ENCODE measurements at regions not wholly inside any gene's neighbourhood (a gene's known extent, or its start where the extent isn't known, plus 50 kb on each side); places are given as distances from the start of the nearest gene placed in this dataset.
"Not testable (repeated sequence)": the region's sequence is repeated elsewhere in the genome, so short reads cannot be mapped to it uniquely, and the experiment has no call there.

DNA sequence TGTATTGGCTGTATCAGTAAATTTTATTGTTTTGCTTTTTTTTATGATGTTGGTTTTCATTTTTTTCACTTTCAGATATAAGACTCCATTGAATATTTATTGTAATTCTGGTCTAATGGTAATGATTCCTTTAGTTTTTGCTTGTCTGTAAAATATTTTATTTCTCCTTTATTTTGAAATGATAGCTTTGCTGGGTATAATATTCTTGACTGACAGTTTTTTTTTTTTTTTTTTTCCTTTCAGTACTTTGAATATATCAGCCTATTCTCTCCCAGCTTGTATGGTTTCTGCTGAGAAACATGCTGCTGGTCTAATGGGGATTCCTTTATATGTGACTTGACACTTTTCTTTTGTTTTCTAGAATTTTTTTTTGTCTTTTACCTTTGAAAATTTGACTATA, 195.1 kb upstream of the SLC38A2 start:
- DNase-seq, result no peak

DNA sequence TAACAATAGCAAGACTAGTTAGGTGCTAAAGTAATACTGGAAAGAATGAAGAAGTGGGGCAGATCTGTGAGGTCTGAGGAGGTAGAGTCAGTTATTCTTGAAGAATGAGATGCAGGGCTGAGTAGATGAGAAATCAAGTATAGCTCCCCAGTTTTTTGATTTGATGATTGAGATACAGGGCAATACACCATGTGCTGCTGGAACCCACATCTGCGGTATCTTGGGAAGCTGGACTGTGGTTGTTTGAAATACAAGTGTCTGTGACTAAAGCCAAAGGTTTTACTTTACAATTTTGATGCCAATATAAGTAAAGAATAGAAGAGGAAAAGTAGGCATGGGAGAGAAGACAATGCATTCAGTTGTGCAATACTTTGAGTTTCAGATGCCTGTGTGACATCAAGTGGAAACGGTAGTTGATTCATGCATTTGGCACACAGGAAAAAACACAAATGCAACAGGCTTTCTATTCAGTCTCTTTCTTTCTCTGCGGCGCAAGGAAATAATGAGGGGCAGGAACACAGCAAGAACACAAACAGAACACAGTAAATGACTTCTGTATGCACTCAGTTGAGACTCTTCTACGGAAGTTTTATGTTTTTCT, 190.2 kb upstream of the SLC38A2 start:
- no peak for DNase-seq

DNA sequence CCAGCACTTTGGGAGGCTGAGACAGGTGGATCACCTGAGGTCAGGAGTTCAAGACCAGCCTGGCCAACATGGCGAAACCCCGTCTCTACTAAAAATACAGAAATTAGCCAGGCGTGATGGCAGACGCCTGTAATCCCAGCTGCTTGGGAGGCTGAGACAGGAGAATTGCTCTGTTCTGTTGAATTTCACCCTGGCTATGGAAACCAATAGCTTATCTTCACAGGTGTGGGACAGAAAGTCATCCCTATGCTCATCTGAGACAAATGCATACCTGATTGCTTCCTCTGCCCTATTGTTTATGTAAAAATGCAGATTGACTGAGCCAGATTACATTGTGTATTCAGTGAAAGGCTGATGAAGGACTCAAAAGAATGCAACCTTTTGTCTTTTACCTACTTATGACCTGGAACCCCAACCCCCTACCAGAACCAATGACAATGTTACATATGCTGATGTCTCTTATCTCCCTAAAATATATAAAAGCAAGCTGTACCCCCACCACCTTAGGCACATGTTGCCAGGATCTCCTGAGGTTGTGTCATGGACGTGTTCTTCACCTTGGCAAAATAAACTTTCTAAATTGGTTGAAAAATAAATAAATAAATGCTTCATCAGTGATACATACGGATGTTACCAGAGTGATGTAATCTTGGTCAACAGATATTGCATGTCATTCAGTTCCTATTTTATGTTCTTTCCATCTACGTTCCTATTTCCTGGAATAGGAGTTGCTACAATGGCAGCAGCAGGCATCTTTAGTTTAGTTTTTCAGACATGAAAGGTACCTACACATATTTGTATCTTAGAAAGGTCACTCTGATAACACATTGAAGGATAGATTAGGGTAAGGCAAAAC, 189.4 kb upstream of the SLC38A2 start:
- not testable (repeated sequence) for DNase-seq

DNA sequence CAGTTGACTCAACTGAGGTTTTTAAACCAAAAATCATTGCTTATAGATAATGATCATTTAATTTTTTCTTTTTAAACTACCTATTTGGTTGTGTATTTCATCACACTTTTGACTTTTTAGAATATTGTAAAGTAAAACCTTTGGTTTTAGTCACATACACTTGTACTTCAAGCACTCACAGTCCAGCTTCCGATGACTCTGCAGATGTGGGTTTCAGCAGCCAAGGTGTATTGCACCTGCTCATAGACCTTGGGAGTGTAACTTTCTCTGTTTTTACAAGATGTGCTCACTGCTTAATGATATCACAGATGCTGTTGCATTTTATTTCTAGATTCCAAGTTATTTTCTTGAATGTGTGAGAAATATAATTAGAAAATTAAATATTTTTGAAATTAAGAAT, 188.3 kb upstream of the SLC38A2 start:
- no peak for DNase-seq

DNA sequence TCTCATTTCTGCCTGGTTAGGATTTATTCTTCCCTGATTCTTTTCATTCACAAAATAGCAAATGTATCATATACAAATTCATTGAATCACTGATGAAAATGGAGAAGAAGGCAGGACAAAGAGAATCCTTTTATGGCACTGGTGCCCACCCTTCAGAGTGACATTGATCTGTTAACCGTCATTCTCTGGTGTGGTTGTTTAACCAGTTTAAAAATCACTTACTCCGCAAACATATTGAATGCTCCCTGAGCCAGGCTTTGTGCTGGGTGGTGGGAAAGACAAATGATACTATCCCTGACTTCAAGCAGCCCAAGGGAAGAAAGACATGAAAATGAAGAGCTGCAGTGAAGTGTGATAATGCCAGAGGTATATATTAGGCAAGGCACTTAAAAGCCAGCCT, 187.5 kb upstream of the SLC38A2 start:
- no peak for DNase-seq

DNA sequence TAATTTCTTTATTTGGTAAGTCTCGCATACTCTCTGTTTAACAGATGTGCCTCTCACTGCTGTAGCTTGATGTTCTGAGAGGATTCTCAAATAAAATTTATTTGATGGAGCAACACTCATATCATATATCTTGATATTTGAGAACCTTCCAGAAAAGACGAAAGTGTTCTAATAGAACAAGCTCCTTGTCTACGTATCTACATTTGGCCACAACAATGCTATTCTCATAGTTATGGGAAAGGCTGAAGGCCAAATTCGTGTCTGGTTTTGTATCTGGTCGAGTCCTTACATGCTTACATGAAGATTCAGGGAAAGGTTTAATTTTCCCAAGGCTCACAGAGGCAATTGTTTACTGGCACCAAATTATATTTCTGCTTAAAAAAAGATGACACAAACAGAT, 186.7 kb upstream of the SLC38A2 start:
- DNase-seq, result no peak

- no peak for DNase-seq
These were observed 186.1 kb upstream of the SLC38A2 start for GRCh38 chr12:46558677-46559076.

GRCh38 chr12:46557539-46558373, 185.2 kb upstream of the SLC38A2 start:
- no peak for DNase-seq

DNA sequence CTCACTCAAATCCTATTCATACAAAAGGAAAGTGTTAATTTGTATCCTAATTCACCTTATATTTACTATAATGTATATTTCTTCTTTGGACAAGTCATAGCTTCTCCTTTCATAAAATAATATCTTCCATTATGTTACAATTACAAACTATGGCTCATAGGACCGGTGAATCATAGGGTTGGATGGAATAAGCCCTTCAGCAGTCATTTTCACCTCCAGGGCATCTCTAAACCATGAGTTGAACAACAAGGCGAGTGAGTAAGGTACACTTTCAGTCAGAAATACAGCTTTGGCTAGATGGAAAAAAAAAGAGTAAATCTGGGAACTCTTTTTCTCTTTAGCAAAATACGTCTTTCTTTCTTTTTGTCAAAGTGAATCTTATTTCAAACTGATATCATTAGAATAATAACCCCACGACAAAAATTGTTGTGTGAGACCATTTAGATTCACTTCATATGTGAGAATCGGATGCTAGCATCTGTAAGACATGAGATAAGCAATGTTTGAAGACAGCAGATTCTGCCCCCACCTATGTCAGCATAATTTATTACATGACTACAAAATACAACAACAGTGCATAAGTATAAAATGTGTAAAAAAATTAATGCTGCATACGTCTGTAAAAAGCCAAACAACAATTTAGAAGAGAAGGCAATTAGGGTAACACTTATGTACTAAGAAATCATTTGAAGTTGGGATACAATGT, 184.4 kb upstream of the SLC38A2 start:
- no peak for DNase-seq

- DNase-seq, result no peak
These were observed 183.6 kb upstream of the SLC38A2 start for GRCh38 chr12:46556105-46556559.

- no peak for DNase-seq
These were observed 182.9 kb upstream of the SLC38A2 start for GRCh38 chr12:46555406-46555852.

DNA sequence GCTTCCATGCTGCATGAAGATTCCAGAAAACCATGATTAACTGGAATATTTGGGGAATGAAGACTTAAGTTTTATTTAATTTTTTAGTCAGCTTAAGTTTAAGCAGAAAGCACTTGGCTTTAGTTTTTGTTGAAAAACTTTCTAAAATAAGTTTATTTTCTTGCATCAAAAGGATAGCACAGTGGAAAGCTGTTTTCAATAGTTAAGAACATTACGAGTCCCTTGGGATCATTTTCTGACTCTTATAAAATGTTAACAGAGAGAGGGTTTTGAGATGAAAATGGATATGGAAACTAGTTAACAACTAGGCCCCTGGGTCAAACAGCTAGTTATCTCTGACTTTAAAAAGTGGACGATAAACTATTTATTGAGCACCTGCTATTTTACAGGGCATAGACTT, 181.9 kb upstream of the SLC38A2 start:
- DNase-seq, result no peak

DNA sequence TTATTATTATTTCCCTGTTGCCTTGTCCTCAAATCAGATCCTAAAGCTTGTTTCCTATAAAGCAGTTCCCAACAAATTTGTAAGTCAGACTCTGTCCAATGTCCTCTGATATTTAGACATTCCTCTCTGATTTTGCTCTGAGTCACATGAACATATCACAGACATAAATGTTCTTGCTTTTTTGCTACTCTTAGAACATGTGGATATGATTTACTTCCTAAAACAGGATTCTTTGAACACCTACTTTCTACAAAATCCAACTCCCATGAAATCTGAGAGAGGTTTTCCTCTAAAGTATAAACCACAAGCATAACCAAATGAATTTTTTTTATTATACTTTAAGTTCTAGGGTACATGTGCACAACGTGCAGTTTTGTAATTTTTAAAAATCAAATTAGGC, 181.3 kb upstream of the SLC38A2 start:
- no peak for DNase-seq

DNA sequence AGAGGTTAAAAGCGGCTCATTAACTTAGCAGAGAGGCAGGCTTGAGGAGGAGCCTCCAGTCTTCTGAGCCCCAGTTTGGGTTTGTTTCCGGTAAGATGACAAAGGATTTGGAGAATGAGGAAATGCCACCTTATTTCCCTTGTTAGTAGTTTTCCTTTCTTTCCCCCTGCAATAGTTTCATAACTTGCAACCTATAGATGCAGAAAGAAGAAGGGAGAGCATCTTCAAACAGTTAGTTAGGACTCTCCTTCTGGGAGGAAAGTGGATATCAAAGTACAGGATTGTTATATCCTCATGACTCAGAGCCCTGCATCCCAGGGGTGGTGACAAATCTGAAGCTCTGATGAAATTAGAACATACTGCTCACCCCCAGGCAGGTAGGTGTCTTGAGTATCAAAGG, 180.7 kb upstream of the SLC38A2 start:
- DNase-seq, result no peak

DNA sequence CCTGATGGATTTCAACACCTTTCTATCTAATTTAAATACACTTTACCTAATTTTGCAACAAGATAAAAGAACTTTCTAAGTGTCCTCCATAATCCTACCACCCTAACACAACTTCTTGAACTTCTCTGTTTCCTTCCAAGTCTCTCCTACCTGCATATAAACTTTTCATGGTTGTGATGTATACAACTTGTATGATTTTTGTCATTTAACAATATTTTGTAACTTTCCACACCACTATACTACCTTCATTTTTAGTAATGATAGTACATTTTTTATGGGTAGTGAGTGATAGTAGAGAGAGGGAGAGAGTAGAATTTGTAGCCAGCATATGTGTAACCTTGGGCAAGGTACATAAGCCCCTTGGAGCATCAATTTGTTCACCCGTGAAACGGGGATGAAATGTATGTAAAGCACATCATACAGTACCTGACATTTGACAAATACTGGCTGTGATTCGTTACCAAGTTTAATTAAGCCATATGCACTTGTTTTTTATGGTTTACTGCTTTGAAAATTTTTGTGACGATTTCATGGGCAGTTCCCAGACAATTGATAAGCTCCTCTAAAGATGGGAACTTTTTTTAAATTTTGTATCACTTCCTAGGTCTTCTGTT, 177.8 kb upstream of the SLC38A2 start:
- DNase-seq, result no peak

DNA sequence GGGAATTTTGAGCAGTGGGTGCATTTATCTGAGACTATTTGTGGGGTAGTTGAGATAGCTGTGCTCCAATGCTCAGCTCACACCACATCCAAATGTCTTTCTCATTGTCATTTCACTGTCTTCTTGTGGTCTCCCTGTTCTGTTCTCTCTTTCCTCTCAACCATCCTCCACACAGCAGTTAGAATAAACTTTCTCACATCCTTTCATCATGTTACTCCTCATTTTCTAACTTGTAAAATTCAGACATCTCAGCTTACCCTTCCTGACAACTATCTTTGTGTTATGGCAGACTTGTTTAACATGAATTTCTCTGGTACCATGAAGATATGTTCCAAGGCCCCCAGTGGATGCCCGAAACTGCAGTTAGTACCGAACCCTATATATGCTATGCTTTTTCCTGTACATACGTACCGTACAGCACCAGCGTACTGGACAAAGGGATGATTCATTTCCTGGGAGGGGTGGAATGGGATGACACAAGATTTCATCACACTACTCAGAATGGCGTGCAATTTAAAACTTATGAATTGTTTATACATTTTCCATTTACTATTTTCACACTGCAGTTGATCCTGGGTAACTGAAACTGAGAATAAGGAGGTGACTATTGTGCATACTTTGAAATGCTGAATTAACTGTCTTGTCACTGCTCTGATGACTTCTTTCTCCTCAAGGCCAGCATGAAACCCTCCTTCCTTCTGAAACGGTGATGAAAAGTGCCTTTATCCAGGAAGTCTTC, 177.1 kb upstream of the SLC38A2 start:
- DNase-seq, result no peak

DNA sequence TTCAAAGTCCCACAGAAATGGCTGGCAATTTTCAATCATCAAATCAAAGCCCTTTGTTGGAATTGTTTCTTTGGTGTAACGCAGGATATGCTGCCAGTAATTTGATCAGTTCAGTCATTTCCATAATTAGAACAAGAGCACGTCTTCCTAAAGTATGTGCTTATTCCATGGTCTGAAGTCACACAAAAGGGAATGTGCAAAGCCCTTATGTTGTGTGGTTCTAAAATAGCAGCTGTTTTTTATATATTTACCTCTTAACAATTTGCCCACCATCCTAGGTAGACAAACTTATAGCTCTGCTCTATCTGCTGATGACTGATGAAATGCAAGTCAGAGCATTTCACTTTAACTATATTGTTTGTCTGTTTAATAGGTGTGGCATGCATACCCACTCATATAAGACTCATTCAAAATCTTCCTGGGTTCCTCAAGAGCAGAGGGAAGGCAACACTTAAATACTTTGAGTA, 176.1 kb upstream of the SLC38A2 start:
- DNase-seq, result no peak

- no peak for DNase-seq
These were observed 175.1 kb upstream of the SLC38A2 start for GRCh38 chr12:46547421-46548354.

DNA sequence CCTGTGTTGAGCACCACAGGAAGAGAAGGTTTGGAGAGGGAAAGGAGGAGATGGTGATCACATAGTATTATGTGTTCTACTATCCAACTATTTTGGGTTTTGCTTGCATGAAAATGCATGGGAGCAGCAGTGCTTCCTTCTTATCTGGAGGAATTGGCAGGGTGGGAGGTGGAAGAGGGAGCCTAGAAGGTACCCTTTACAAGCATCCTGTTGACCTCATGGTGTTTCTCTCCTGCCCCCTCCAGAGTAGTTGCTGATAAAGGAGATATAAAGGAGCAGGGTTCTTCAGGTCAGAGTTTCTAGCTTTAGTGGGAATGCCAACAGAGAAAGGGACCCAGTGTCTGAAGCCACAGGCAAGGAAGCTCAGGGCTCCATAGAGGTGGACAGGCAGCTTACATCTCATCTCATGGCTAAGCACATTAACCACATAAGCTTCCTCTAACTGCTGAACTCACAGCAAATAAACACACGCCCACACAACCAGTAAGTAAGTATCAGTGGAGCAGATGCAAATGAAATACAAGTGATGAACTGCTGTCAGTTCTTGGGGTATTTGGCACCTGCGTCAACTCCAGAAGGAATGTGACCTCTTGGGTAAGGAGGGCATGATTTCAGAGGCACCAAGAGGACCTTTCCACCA, 174.2 kb upstream of the SLC38A2 start:
- no peak for DNase-seq

- not testable (repeated sequence) for DNase-seq
These were observed 170.8 kb upstream of the SLC38A2 start for GRCh38 chr12:46543378-46543795.

All from NCI-H526 treated with DMSO at 0.1 percent for 48 hours (cell line).